Erythroblast (primary cell): ENCODE measurements at regions not wholly inside any gene's neighbourhood (a gene's known extent, or its start where the extent isn't known, plus 50 kb on each side); places are given as distances from the start of the nearest gene placed in this dataset.

Experiments
- GATA1 ChIP-seq: IDR thresholded peaks from 2 replicates; pipeline ENCODE4 v1.6.1; 2011; ENCODE audit warnings: low read depth, mild to moderate bottlenecking, control low read depth, low read length, moderate library complexity
- POLR2A ChIP-seq: IDR thresholded peaks from 2 replicates; pipeline ENCODE4 v1.6.1; 2011; ENCODE audit warnings: mild to moderate bottlenecking, low read length

GRCh38 chrX:147737690-147738089 is 174.0 kb upstream of the FMR1 start:
- no peak for TF ChIP-seq POLR2A
- TF ChIP-seq GATA1: no peak
